Hepatocyte (in vitro differentiated cells): ENCODE measurements at regions not wholly inside any gene's neighbourhood (a gene's known extent, or its start where the extent isn't known, plus 50 kb on each side); places are given as distances from the start of the nearest gene placed in this dataset.

Source experiments
- EZH2 ChIP-seq: fragments of 200-600 bp; sonication (generic); IDR thresholded peaks from 2 replicates; pipeline ENCODE4 v1.6.1; 2016; ENCODE audit warnings: antibody characterized with exemption, mild to moderate bottlenecking, borderline replicate concordance
- EZH2phosphoT487 ChIP-seq: fragments of 200-600 bp; sonication (generic); IDR thresholded peaks from one replicate; pipeline ENCODE4 v1.6.1; 2018; ENCODE audit warnings: antibody characterized with exemption, mild to moderate bottlenecking, low read depth, moderate library complexity; ENCODE audit not compliant: unreplicated experiment, severe bottlenecking
- TF ChIP-seq, protein P1 (sequence below): fragments of 200-600 bp; sonication (generic); IDR thresholded peaks from 2 replicates; pipeline ENCODE4 v1.5.1; 2016; ENCODE audit warnings: antibody characterized with exemption, mild to moderate bottlenecking; ENCODE audit not compliant: poor library complexity

DNA sequence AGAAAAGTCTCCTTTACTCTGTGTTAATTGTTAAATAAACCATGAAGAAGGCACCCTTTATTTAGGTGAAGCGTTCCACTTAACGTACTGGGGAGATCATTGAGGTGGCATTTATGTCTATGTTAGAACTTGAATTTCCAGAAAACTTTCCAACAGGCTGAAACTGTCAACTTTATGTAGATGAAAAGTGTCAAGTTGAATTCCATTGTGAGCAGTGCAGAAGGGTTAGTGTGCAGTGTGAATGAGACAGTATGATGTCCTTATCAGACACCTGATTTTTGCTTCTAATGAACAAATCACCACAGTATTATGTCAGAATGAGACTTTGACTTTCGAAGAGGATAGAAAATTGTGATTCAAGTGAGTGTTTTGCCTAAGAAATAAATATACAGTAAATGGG, 761.6 kb upstream of the SEMA6A start:
- TF ChIP-seq EZH2, result no peak
- TF ChIP-seq, protein P1, sequence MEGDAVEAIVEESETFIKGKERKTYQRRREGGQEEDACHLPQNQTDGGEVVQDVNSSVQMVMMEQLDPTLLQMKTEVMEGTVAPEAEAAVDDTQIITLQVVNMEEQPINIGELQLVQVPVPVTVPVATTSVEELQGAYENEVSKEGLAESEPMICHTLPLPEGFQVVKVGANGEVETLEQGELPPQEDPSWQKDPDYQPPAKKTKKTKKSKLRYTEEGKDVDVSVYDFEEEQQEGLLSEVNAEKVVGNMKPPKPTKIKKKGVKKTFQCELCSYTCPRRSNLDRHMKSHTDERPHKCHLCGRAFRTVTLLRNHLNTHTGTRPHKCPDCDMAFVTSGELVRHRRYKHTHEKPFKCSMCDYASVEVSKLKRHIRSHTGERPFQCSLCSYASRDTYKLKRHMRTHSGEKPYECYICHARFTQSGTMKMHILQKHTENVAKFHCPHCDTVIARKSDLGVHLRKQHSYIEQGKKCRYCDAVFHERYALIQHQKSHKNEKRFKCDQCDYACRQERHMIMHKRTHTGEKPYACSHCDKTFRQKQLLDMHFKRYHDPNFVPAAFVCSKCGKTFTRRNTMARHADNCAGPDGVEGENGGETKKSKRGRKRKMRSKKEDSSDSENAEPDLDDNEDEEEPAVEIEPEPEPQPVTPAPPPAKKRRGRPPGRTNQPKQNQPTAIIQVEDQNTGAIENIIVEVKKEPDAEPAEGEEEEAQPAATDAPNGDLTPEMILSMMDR, result no peak
- no peak for TF ChIP-seq EZH2phosphoT487
